ENCODE measurements at regions not wholly inside any gene's neighbourhood (a gene's known extent, or its start where the extent isn't known, plus 50 kb on each side); places are given as distances from the start of the nearest gene placed in this dataset.

DNA sequence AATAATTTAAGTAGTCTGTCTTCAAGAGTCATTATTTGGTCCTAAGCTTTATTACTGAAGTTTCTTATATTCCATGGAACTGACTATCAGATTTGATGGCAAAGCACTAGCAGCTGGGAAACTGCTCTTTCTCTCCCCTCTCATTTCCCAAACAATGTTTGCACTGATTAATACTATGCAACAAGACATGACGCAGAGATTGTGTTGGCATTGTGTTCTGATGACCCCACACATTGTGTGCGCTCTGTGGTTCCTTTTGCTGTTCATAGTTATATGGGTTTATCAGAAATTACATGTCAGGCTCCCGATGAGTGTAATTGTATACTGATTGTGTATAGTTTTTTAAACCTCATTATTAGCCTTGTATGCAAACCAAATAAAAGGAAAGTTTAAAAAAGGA is 331.6 kb upstream of the FANCL start:
- no peak for DNase-seq

DNA sequence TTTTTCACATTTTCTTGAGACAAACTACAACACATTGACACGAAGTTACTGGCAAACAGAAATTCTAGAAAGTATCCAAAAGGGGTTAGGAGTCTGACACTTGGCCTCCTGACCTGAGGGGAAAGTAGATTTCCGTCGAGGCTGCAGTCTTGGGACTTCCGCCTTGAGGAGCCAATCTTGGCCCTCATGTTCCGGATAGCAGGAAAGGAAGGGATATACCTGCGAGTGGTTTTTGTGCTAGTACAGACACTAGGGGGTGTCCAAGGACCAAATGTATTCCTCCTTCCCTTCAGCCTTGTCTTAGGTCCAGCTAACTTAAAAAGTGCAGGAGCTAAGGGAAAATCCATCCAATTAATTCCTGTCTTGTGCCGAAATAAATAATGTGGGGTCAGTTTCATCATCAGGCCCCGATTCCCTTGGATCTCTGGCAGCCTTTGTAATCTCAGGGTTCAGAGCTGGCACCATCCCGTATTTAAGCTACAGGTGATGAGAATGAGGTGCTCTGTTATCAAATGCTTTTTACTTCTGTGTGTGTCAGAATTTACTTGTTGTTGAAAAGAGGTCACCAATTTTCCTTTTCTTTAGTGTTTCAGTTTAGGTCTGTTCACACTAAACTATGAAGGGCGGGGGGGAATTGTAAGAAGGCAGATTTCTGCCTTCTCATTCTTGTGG is 330.2 kb upstream of the FANCL start:
- peak; percentile 69 for DNase-seq

DNA sequence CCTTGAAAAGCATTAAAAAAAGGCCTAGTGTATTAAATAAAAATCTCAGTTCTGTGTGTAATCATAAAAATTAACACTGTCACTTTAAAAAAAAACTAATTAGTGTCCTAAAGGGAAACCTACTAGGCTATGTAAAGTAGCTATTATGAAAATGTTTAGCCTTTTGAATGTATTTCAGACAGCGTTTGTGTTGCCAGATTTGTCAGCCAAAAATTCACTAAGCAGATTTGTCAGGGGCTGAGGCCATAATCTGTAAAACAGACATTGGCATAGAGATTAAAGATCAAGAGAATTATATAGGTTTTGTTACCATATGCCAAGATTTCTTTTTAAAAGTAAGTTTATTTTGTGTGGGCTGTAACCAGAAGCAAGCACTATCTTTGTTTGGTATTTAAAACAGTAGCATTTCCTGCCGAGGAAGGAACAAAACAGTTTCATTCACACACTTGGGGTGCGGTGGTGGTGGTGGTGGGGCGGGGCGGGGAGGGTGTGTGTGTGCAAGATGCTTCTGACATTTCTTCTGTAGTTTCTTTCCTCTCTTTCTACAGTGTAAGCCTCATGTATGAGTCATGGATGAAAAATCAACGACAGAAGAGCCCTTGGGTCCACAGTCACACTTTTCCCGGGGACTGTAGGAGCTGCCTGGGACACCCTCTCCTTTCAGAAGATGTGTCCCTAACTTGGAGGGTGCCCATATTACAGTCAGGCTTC is 328.5 kb upstream of the FANCL start:
- DNase-seq: peak; percentile 65

DNA sequence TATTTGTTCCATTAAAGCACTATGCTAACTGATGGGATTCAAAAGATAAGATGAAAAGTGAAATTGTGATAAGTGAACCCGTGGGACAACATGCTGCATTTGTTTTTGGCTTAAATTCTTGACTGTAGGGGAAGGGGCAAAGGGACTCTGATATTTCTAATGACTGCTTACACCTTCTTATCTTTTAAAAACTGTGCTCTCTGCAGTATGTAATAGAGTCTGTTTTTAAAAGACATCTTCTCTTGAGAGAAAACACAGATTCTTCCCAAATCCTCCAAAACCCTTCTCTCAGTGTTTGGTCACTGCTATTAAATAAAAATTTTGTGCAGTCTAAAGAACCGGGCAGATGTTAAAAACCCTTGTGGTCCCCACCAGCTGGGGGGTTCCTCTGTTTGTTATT is 327.8 kb upstream of the FANCL start:
- no peak for DNase-seq

DNA sequence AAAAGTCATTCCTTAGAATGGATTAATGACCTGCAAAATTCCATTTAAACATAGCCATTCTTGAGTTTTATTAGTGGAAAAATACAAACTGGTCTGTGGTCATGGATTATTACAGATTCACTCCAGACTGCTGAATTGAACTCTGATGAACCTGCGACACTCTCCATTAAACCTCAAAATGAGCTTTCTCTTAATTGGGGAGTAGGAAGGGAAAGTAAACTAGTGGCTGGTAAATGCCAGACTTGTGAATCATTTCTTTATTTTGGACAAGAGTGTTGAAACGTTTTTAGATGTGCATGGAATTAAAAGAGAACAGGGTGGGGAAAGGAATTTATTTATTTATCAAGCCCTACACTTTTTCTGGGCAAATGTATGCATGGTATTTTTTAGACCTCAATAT is 321.2 kb upstream of the FANCL start:
- peak; percentile 31 for DNase-seq

DNA sequence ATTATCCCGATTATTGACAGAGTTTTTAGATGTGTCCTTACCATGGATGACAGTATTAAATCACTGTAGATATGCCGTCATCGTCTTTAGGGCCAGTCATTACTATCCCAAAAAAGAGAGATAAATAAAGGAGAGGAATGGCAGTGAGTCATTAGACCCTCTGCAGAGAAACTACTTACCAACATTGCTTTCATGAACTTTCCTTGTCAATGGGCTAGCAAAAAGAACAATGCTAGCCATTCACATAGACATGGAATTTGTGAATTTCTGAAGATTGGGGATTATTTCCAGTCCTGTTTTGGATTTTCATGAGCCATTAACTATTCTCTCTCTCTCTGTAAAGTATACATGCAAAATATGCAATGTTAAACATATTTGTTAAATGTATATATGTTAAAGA is 319.4 kb upstream of the FANCL start:
- no peak for DNase-seq

DNA sequence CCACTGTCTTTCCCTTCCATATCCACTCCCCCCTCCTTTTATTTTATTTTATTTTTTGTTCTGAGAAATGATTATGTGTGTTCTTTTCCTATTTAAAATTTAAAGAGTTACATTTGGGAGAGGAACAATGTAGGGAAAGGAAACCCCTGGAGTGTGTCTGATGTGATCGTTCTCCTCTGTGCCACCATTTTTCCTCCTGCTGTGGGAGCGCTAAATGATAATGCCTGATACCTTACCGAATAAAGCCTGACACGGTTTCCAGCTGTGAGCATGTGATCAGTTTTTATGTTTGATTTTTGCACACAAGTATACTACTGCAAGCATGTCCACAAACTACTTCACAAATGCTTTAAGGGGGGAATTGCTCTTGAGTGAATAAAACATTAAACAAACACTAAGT is 317.8 kb upstream of the FANCL start:
- no peak for DNase-seq

DNA sequence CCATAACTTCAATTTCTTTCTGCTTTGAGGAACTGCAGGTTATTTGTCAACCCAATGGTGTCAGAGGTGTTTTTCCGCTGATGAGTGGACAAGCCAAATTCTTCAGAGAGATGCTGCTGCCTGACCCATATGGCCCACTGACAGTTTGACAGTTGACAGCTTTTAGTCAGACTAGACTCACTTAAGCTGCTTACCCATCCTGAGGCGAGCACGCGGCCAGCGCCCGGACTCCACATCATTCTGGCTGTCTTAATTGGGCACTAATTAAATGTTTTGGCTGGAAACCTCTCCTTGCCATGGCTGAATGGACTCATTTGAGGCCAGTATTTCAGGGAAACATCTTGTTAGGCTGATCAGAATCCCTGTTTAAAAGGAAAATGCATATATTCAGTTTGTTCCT is 316.1 kb upstream of the FANCL start:
- DNase-seq: no peak

DNA sequence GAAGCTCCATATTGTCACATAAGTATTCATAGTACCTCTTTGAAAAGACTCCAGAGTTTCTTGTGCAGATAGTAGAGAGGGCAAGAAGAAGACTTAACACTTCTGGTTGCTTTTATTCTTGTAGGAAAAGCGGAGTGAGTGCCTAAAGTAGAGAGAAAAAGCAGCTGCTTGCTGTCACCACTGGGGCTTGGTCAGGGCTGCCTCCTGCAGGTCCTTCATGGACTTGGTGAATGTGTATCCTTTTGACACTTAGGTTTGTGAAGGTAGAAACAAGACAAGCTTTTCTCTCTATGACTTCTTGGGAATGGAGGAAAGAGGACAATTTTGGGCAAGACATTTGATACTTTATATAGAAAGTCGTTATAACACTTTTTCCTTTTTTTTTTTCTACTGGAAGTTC is 312.8 kb upstream of the FANCL start:
- no peak for DNase-seq

DNA sequence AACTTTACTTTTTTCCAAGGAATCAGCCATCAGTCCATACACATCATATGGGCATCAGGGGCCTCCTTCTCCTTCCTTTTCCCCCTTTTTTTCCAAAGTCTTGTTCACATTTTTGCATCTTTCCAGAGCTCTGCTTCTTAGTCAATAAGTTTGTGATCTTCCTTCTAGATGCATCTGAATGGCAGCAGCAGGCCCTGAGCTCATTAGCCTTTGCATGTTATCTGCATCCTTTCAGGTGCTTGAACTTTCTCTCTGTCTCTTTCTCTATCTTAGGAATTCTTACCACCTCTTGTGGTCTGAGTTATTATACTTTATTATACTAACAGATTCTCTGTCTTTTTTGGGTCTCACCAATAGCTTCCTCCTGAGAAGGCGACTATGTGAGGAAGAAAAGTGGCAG is 312.4 kb upstream of the FANCL start:
- no peak for DNase-seq

DNA sequence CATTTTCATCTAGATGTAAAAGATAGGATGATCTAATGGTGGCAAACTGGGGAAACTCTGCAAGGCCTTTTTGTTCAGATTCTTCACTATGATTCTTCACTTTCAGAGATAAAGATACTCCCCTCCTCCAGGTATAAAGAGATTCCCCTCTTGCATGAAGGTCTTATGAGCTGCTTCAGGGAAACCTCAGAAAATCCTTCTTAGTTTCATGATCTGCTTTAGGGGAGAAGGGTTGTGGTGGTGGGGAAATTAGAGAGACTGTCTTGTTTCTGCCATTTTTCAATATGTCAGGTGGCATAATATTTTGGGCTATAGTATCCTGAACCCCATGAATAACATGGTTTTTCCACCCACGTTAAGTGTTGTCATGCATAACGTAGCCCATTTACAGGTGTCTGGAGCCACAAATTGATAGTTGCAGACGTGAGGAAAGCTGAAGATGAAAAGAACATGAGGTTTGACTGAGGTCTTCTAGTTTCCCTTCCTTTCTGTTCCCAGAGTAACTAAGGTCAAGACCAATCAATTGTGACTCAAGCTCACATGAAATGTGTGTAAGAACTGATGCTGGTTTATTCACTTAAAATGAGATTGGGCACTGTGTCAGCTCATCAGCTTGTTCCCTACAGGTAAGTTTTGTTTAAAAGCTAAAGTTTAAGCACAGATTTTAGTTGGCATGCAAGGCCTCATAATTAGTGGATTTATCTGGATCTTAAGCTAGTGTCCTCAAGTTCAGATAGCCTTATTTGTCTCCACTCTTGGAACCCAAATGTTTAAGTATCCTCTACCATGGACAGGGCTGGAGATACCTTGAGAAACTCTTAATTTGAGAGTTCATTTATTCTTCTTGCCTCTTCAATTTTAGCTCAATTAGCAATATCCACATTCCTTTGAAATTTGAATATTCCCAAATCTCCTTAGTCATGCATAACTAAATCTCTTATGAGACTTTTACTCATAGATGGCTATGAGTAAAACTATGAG is 304.5 kb upstream of the FANCL start:
- no peak for DNase-seq

DNA sequence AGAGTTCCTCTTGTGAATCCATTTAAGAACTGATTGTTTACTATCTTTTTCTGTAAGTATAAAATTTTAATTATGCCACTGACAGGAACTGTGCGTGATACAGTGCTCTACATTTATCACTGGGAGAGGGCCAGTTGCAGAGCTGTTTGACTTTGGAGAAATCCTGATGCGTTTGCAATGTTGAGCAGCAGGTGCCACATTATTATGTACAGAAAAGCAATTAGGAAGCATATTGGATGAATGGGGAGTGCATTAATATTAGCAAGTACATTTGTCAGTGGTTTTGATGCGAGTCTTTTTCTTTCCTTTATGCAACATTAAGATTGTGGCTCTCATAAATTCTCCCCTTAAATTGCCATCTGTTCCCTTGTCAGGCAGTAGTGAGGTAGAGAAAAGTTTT is 302.3 kb upstream of the FANCL start:
- no peak for DNase-seq

DNA sequence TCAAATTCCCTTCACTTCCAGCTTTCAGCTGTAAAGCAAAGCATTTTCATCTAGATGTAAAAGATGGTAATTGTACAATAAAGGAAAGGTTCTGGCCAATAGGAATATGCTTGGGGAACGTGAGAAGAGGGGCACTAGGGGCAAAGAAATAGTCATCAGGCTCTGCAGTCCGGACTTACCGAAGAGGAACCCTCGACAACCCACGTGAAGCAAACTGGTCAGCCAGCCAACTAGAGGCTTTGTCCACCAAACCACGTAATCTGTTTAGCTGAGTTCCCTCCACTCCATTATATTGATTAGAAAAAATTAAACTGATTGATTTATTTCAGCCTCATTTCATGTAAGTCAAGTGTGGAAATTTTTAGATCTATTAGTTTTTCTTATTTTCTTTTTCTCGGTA is 300.4 kb upstream of the FANCL start:
- DNase-seq: no peak

DNA sequence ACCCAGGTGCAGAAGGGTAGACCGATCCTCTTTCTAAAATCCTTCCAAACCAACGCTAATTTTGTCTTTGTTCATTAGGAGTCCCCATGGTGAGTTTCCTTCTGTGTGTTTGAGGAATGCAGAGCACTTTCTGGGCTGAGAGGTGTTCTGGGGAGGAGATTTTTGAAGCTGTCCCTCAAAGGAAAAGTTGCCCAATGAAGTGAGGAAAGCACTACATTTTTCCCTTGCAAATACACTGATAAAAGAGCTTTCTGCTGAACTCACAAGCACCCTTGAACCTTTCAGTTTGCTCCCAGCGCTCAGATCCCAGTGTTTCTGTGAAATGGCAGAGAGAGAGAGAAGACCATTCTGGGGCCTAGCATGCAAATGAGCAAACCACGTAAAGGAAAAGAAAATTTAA is 299.6 kb upstream of the FANCL start:
- no peak for DNase-seq

DNA sequence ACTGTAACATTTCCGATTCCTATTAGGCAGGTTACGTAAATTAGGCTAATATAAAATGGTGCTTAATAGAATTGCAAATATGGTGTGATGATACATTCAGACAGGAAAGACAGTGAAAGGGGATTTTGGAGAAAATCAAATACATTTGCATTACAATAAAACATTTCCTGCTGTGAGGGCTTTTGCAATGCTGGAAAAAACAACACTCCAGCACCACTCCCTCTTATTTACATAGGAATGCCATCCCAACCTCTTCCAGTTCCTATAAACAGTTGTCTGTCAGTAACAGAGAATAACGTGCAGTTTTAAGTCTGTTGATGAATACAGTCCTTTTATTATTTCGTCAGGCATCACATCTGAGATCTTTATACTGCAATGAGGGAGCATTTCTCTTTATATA is 298.8 kb upstream of the FANCL start:
- peak; percentile 30 for DNase-seq

DNA sequence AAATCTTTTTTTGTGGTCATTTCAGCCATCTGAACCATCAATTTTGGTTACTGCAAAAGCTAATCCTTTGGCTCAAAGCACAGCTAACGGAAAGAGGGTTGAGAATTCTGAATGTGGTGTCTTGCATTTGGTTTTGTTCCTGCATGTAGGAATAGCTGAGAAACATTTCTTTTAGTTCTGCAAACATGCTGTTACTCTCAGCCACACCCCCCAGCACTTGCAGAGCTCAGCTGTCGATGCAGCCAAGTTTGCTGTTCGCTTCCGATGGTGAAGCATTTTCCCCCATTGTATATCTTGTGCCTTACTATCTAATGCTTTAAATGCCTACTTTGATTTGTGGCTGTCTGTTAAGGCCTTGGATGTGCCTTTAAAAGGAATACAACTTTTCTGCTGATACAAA is 294.9 kb upstream of the FANCL start:
- no peak for DNase-seq

DNA sequence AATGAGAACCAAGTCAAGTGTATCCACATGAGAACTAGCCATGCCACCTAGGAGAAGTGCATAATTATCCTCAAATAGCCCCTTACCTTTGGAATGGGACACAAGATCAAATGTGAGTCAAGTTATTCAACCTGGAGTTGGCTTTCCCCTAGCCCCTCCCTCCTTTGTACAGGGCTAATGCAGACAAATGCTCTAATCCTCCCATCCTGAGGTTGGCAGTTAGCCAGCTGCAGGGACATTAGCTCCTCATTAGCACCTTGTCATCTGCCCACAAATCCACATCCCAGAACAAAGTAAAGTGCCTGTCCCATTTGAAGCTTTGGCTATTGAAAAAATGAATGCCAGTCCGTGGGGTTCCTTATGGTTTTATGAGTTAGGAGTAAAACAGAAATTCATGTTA is 294.1 kb upstream of the FANCL start:
- DNase-seq: no peak

DNA sequence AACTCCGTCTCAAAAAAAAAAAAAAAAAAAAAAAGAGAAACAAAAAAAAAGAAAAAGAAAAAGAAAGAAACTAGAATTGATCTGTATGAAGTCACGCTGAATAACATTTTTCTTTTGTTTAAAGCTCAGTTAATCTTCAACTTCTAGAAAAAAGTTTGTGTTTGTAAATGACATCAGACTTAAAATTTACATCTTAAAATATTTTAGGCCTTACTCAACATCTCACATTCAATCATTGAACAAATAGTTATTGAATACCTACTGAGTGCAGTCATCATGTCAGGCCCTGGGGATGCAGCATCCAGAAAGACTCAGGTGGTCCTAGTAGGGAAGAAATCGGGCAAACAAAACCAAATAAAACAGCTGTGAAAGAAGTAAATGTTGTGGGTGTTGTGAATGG is 292.3 kb upstream of the FANCL start:
- DNase-seq: no peak

DNA sequence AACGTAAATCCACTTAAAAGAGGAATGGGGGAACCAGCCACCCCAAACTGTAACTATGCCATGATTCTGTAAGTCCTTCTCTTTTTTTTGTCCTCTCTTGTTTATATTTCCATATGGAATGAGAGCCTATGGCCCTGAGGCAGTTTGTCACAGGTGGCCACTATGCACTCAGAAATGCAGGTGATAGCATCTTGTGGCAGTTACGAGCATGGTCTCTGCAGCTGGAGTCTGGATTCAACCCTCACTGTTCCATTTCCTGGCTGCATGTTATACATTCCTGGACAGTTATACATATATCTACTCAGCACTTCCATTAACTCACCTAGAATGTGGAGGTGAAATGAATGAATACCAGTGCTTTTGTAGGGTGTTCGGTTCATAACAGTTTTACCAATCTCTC is 291.5 kb upstream of the FANCL start:
- DNase-seq: no peak

DNA sequence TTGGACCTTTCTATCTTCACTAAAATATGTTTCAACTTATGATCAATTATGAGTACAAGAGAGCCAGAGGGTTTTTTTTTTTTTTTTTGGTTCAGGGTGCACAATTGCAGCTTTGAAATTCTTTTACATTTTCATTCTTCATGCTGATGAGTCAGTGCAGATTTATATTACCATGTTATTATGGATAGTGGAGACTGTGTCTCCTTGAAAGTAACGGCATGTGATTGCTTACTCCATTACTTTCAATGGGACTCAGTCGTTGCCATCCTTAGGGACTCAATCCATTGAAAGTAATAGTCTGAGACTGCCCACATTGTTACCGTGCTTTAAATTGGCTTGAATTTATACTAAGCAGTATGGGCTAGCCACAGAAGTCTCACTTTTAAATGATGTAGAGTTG is 286.5 kb upstream of the FANCL start:
- DNase-seq: no peak

DNA sequence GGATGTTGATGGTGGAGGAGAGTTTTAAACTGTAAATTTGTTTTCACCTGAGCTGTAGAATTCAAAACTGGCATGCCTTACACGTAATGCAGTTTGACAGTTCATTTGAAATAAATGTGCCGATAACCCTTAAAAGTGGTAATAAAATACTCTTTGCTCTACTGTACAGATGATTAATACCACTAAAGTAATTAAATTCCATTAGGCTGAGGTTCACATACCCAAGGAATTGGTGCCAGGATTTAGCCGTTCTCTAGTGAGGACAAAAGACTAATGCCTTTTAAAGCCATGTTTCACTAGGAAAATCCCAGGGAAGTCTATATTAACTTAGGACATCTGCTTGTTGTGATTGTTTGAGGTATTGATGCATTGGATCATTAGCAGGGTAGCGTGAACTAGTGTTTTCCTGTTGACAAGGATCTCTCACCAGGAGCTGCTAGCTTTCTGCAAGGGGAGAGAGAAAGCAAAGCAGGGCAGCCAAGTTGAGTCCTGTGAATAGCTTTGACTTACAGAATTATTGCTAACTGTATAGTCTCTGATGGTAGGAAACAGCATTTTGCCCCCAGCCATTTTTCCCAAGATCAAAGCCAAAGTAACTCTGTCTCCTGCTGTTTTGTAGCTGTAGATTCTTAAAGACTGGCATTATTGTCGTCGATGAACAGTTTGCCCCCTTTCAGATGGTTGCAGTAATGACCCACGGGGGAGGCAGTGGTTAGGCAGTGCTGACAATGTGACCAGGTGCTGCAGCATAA is 280.9 kb upstream of the FANCL start:
- DNase-seq: peak; percentile 28

DNA sequence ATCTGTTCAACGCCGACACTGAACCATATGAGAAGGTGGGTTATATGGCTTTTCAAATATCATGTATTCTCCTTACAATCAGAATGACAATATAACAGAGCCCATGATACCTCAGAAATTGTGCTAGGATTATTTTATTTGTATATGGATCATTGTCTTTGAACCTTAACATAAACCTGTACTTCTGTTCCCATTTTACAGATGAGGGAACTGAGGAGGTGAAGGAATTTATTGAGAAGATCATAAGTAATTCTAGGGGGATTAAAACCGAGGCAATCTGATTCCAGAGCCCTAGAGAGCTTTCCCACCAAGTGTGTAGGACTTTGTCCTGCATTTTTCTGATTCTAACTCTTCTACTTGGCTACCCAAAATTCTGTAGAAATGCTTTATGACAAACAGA is 279.8 kb upstream of the FANCL start:
- DNase-seq: no peak

DNA sequence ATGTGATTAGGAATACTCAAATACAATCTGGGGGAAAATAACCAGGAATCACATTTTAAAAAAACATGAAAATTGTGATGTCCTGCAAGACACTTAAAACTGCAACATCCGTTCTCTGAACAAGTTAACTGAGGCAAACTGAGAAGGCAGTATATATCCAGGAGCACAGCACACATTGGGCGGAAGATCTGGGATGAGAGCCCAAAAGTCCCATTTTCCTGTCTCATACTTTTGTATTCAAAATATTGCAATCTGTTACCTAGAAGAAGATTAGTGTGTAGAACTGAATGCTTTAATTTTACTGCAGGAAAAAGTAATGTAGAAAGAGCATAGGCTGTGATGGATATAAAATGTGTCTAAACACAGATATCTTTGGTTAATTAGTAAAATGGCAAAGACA is 276.8 kb upstream of the FANCL start:
- no peak for DNase-seq

All from fibroblast of skin of back (primary cell).